ENCODE measurements at regions not wholly inside any gene's neighbourhood (a gene's known extent, or its start where the extent isn't known, plus 50 kb on each side); places are given as distances from the start of the nearest gene placed in this dataset.

- no peak for TF ChIP-seq CTCF (conservative IDR thresholded peaks at IDR 0.05)
- no peak for TF ChIP-seq EZH2 (IDR thresholded peaks at IDR 0.05; ENCODE audit: low read depth)
Measured at GRCh38 chr6:63456734-63457133, 115.5 kb upstream of the LOC128125822 start.
